Cardiac septum (tissue), 1 donor: ENCODE measurements at regions not wholly inside any gene's neighbourhood (a gene's known extent, or its start where the extent isn't known, plus 50 kb on each side); places are given as distances from the start of the nearest gene placed in this dataset.
A peak's percentile ranks its signal among the peaks of the same experiment; 100 is the strongest.
"Not testable (repeated sequence)": the region's sequence is repeated elsewhere in the genome, so short reads cannot be mapped to it uniquely, and the experiment has no call there.

Source experiments
- DNase-seq: peaks from one replicate; pipeline ENCODE4 v3.0.0-alpha.2; 2020; ENCODE audit warnings: low spot score
- intact Hi-C: fragments of 100-400 bp; cut with DNase I; formaldehyde crosslinking; loops from one replicate; pipeline ENCODE4 v1.14.0; 2022
- donor health status: DM: no; HTN: no; CAD: no.

- DNase-seq = no peak
- intact Hi-C loops = loop anchor here (5.0 kb wide), 1 partner anchor 132 kb away; no protein-coding TSS in a partner anchor
These were observed 82.4 kb upstream of the PODXL start for GRCh38 chr7:131638641-131639430.

GRCh38 chr7:131637859-131638258 lies 81.4 kb upstream of the PODXL start:
- intact Hi-C loops = loop anchor here (5.0 kb wide), 1 partner anchor 131 kb away; no protein-coding TSS in a partner anchor
- DNase-seq = no peak

- DNase-seq = no peak
- intact Hi-C loops = loop anchor here (5.0 kb wide), 1 partner anchor 129 kb away; no protein-coding TSS in a partner anchor
These were observed 79.7 kb upstream of the PODXL start for GRCh38 chr7:131636092-131636491.

- intact Hi-C loops, DNase-seq: not testable (repeated sequence)
These were observed 77.8 kb upstream of the PODXL start for GRCh38 chr7:131634197-131634596.

- DNase-seq = no peak
- intact Hi-C loops = no loop called here
These were observed 77.0 kb upstream of the PODXL start for GRCh38 chr7:131633342-131633843.

GRCh38 chr7:131630427-131630826 lies 74.0 kb upstream of the PODXL start:
- intact Hi-C loops = no loop called here
- no peak for DNase-seq

GRCh38 chr7:131629217-131629882 lies 72.9 kb upstream of the PODXL start:
- intact Hi-C loops = loop anchor here (5.0 kb wide), 1 partner anchor 87 kb away; no protein-coding TSS in a partner anchor
- peak; percentile 80 for DNase-seq

GRCh38 chr7:131628634-131629033 lies 72.2 kb upstream of the PODXL start:
- intact Hi-C loops = loop anchor here (5.0 kb wide), 1 partner anchor 86 kb away; no protein-coding TSS in a partner anchor
- no peak for DNase-seq

GRCh38 chr7:131627735-131628190 lies 71.3 kb upstream of the PODXL start:
- no peak for DNase-seq
- intact Hi-C loops = loop anchor here (5.0 kb wide), 1 partner anchor 85 kb away; no protein-coding TSS in a partner anchor

- intact Hi-C loops = loop anchor here (5.0 kb wide), 1 partner anchor 84 kb away; no protein-coding TSS in a partner anchor
- DNase-seq = no peak
These were observed 70.2 kb upstream of the PODXL start for GRCh38 chr7:131626643-131627042.

GRCh38 chr7:131625817-131626372 lies 69.5 kb upstream of the PODXL start:
- DNase-seq = peak; percentile 80
- intact Hi-C loops = loop anchor here (5.0 kb wide), 1 partner anchor 84 kb away; no protein-coding TSS in a partner anchor

GRCh38 chr7:131625345-131625744 lies 68.9 kb upstream of the PODXL start:
- DNase-seq = not testable (repeated sequence)
- intact Hi-C loops = loop anchor here (5.0 kb wide), 1 partner anchor 83 kb away; no protein-coding TSS in a partner anchor

GRCh38 chr7:131624536-131624935 lies 68.1 kb upstream of the PODXL start:
- no peak for DNase-seq
- intact Hi-C loops = loop anchor here (5.0 kb wide), 2 partner anchors 42 to 67 kb away; partner anchors contain the start of gene PODXL

- DNase-seq = peak; percentile 84
- intact Hi-C loops = loop anchor here (5.0 kb wide), 2 partner anchors 41 to 66 kb away; partner anchors contain the start of gene PODXL
These were observed 66.7 kb upstream of the PODXL start for GRCh38 chr7:131623154-131623553.

- no peak for DNase-seq
- intact Hi-C loops = loop anchor here (5.0 kb wide), 2 partner anchors 39 to 64 kb away; partner anchors contain the start of gene PODXL
These were observed 65.2 kb upstream of the PODXL start for GRCh38 chr7:131621652-131622051.

GRCh38 chr7:131620673-131621609 lies 64.5 kb upstream of the PODXL start:
- intact Hi-C loops = loop anchor here (5.0 kb wide), 2 partner anchors 39 to 64 kb away; partner anchors contain the start of gene PODXL
- DNase-seq = no peak

GRCh38 chr7:131619336-131620305 lies 63.2 kb upstream of the PODXL start:
- intact Hi-C loops = loop anchor here (5.0 kb wide), 2 partner anchors 37 to 62 kb away; partner anchors contain the start of gene PODXL
- no peak for DNase-seq
